Activated naive CD4-positive, alpha-beta T cell treated with anti-CD3 and anti-CD28 coated beads for 36 hours (primary cell): ENCODE measurements at regions not wholly inside any gene's neighbourhood (a gene's known extent, or its start where the extent isn't known, plus 50 kb on each side); places are given as distances from the start of the nearest gene placed in this dataset.

Experiments used
- CTCF ChIA-PET: fragments of 350-600 bp; sonication (Branson Sonifier 250); formaldehyde crosslinking; loops from one replicate; lab custom pipeline; 2021; ENCODE audit warnings: antibody characterized with exemption; lab: Charles Lee
- DNase-seq: peaks from one replicate; pipeline ENCODE4 v3.0.0-alpha.2; 2020
- H3K27ac Mint-ChIP-seq: one replicate; pipeline ENCODE4 v1.8.0; 2021; ENCODE audit warnings: mild to moderate bottlenecking, mixed read lengths
- H3K27me3 Mint-ChIP-seq: one replicate; pipeline ENCODE4 v1.8.0; 2021; ENCODE audit warnings: low read depth, mixed read lengths
- H3K36me3 Mint-ChIP-seq: one replicate; pipeline ENCODE4 v1.8.0; 2021; ENCODE audit warnings: low read depth, mixed read lengths
- H3K4me1 Mint-ChIP-seq: one replicate; pipeline ENCODE4 v1.8.0; 2021; ENCODE audit warnings: low read depth, mixed read lengths
- H3K4me3 Mint-ChIP-seq: one replicate; pipeline ENCODE4 v1.8.0; 2021; ENCODE audit warnings: mild to moderate bottlenecking, moderate library complexity, mixed read lengths
- H3K9me3 Mint-ChIP-seq: one replicate; pipeline ENCODE4 v1.8.0; 2021; ENCODE audit warnings: mixed read lengths
- intact Hi-C: fragments of 100-400 bp; cut with micrococcal nuclease; formaldehyde crosslinking; loops from one replicate; pipeline ENCODE4 v1.15.1; 2023

GRCh38 chr5:121795511-121795910 lies 56.2 kb upstream of the FTMT start:
- DNase-seq = no peak
- Mint-ChIP-seq H3K27ac (no peak overlapping the region), H3K4me3 (no peak overlapping the region), H3K9me3 (peaks cover 3% of the 10 kb centered on the region), H3K27me3 (no peaks in the 10 kb centered on the region), H3K36me3 (no peaks in the 10 kb centered on the region), H3K4me1 (no peaks in the 10 kb centered on the region)
- intact Hi-C loops = no loop called here
- CTCF ChIA-PET = interaction anchor here (0.6 kb wide), 1 partner anchor 53 kb away, joined by 3 read pairs; no protein-coding TSS in a partner anchor

GRCh38 chr5:121797681-121798518 lies 53.8 kb upstream of the FTMT start:
- H3K9me3 Mint-ChIP-seq = peaks cover 2% of the 10 kb centered on the region
- no peaks in the 10 kb centered on the region for H3K27me3 Mint-ChIP-seq
- DNase-seq = no peak
- intact Hi-C loops = no loop called here
- H3K27ac Mint-ChIP-seq = no peak overlapping the region
- no peaks in the 10 kb centered on the region for H3K4me1 Mint-ChIP-seq
- H3K4me3 Mint-ChIP-seq = no peak overlapping the region
- CTCF ChIA-PET = no interaction called here
- no peaks in the 10 kb centered on the region for H3K36me3 Mint-ChIP-seq
